GM03348 (cell line): ENCODE measurements at regions not wholly inside any gene's neighbourhood (a gene's known extent, or its start where the extent isn't known, plus 50 kb on each side); places are given as distances from the start of the nearest gene placed in this dataset.
"Not testable (repeated sequence)": the region's sequence is repeated elsewhere in the genome, so short reads cannot be mapped to it uniquely, and the experiment has no call there.

Experiments
- DNase-seq: peaks from one replicate; pipeline ENCODE4 v3.0.0; 2012; ENCODE audit warnings: low spot score

- no peak for DNase-seq
Measured at GRCh38 chr2:67777836-67778429, 284.9 kb downstream of the C1D start.

GRCh38 chr2:67780841-67781240, 282.0 kb downstream of the C1D start:
- DNase-seq: not testable (repeated sequence)

GRCh38 chr2:67782443-67782842, 280.4 kb downstream of the C1D start:
- DNase-seq: peak; percentile 18

- DNase-seq: no peak
Measured at GRCh38 chr2:67783026-67783425, 279.8 kb downstream of the C1D start.

- DNase-seq: peak; percentile 47
Measured at GRCh38 chr2:67790622-67791021, 272.2 kb downstream of the C1D start.

- no peak for DNase-seq
Measured at GRCh38 chr2:67792191-67792590, 270.6 kb downstream of the C1D start.

GRCh38 chr2:67792681-67793091, 270.1 kb downstream of the C1D start:
- no peak for DNase-seq

GRCh38 chr2:67797801-67798540, 264.8 kb downstream of the C1D start:
- DNase-seq: peak; percentile 19

- no peak for DNase-seq
Measured at GRCh38 chr2:67798541-67799160, 264.2 kb downstream of the C1D start.

GRCh38 chr2:67799886-67800285, 262.9 kb downstream of the C1D start:
- DNase-seq: no peak

GRCh38 chr2:67802291-67802690, 260.5 kb downstream of the C1D start:
- DNase-seq: no peak

GRCh38 chr2:67802824-67803223, 260.0 kb downstream of the C1D start:
- DNase-seq: no peak

GRCh38 chr2:67806816-67807215, 256.0 kb downstream of the C1D start:
- DNase-seq: no peak

GRCh38 chr2:67808112-67808511, 254.7 kb downstream of the C1D start:
- no peak for DNase-seq

- no peak for DNase-seq
Measured at GRCh38 chr2:67812682-67813081, 250.1 kb downstream of the C1D start.

GRCh38 chr2:67823726-67824125, 239.1 kb downstream of the C1D start:
- DNase-seq: no peak

- no peak for DNase-seq
Measured at GRCh38 chr2:67824186-67824585, 238.6 kb downstream of the C1D start.

- DNase-seq: peak; percentile 58
Measured at GRCh38 chr2:67825476-67825875, 237.3 kb downstream of the C1D start.

- DNase-seq: no peak
Measured at GRCh38 chr2:67828066-67828465, 234.7 kb downstream of the C1D start.

GRCh38 chr2:67829470-67829869, 233.3 kb downstream of the C1D start:
- DNase-seq: no peak

GRCh38 chr2:67833632-67834031, 229.2 kb downstream of the C1D start:
- DNase-seq: no peak

GRCh38 chr2:67834482-67834881, 228.3 kb downstream of the C1D start:
- DNase-seq: no peak

GRCh38 chr2:67835266-67835665, 227.5 kb downstream of the C1D start:
- DNase-seq: no peak
